DOHH2 (cell line): ENCODE measurements at regions not wholly inside any gene's neighbourhood (a gene's known extent, or its start where the extent isn't known, plus 50 kb on each side); places are given as distances from the start of the nearest gene placed in this dataset.
"Not testable (repeated sequence)": the region's sequence is repeated elsewhere in the genome, so short reads cannot be mapped to it uniquely, and the experiment has no call there.

Experiments used
- EZH2phosphoT487 ChIP-seq: fragments of 200-600 bp; sonication (generic); IDR thresholded peaks from 2 replicates; pipeline ENCODE4 v1.6.1; 2017; ENCODE audit warnings: borderline replicate concordance, mild to moderate bottlenecking, antibody characterized with exemption, low read length, moderate library complexity, mixed read lengths
- TF ChIP-seq, protein P1 (sequence below): fragments of 200-600 bp; sonication (generic); IDR thresholded peaks from one replicate; pipeline ENCODE4 v1.5.1; 2014; ENCODE audit warnings: antibody characterized with exemption, mild to moderate bottlenecking, low read depth, low read length; ENCODE audit not compliant: poor library complexity, severe bottlenecking

GRCh38 chr15:20305912-20306311 is 235.7 kb downstream of the GOLGA6L6 start:
- TF ChIP-seq, protein P1, sequence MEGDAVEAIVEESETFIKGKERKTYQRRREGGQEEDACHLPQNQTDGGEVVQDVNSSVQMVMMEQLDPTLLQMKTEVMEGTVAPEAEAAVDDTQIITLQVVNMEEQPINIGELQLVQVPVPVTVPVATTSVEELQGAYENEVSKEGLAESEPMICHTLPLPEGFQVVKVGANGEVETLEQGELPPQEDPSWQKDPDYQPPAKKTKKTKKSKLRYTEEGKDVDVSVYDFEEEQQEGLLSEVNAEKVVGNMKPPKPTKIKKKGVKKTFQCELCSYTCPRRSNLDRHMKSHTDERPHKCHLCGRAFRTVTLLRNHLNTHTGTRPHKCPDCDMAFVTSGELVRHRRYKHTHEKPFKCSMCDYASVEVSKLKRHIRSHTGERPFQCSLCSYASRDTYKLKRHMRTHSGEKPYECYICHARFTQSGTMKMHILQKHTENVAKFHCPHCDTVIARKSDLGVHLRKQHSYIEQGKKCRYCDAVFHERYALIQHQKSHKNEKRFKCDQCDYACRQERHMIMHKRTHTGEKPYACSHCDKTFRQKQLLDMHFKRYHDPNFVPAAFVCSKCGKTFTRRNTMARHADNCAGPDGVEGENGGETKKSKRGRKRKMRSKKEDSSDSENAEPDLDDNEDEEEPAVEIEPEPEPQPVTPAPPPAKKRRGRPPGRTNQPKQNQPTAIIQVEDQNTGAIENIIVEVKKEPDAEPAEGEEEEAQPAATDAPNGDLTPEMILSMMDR, result not testable (repeated sequence)
- not testable (repeated sequence) for TF ChIP-seq EZH2phosphoT487
